ENCODE measurements at regions not wholly inside any gene's neighbourhood (a gene's known extent, or its start where the extent isn't known, plus 50 kb on each side); places are given as distances from the start of the nearest gene placed in this dataset.

GRCh38 chr2:155043097-155043496 lies 344.6 kb downstream of the KCNJ3 start:
- H3K27ac ChIP-seq (ENCODE audit: low read depth in 2 of 2, low read length in 2 of 2): no peak overlapping the region
- no peaks in the 10 kb centered on the region for H3K9me3 ChIP-seq (ENCODE audit: control insufficient read depth in 2 of 2, low read length in 2 of 2)
- no peak overlapping the region for H3K4me3 ChIP-seq (ENCODE audit: low read length in 2 of 2)
- no peaks in the 10 kb centered on the region for H3K36me3 ChIP-seq (ENCODE audit: control insufficient read depth in 2 of 2, insufficient read depth in 2 of 2, low read length in 2 of 2)
- no peak overlapping the region for H3K9ac ChIP-seq (ENCODE audit: low read depth in 1 of 2, low read length in 2 of 2)
- no peaks in the 10 kb centered on the region for H3K27me3 ChIP-seq (ENCODE audit: control insufficient read depth in 2 of 2, insufficient read depth in 2 of 2, low read length in 2 of 2)
- no peaks in the 10 kb centered on the region for H3K4me1 ChIP-seq (ENCODE audit: control insufficient read depth in 2 of 2, insufficient read depth in 2 of 2, low read length in 2 of 2)

GRCh38 chr2:155035308-155035707 lies 336.8 kb downstream of the KCNJ3 start:
- Histone ChIP-seq H3K4me3 (ENCODE audit: low read length in 2 of 2) (no peak overlapping the region), H3K27me3 (ENCODE audit: control insufficient read depth in 2 of 2, insufficient read depth in 2 of 2, low read length in 2 of 2) (no peaks in the 10 kb centered on the region), H3K36me3 (ENCODE audit: control insufficient read depth in 2 of 2, insufficient read depth in 2 of 2, low read length in 2 of 2) (no peaks in the 10 kb centered on the region), H3K9ac (ENCODE audit: low read depth in 1 of 2, low read length in 2 of 2) (no peak overlapping the region), H3K4me1 (ENCODE audit: control insufficient read depth in 2 of 2, insufficient read depth in 2 of 2, low read length in 2 of 2) (no peaks in the 10 kb centered on the region), H3K27ac (ENCODE audit: low read depth in 2 of 2, low read length in 2 of 2) (no peak overlapping the region), H3K9me3 (ENCODE audit: control insufficient read depth in 2 of 2, low read length in 2 of 2) (no peaks in the 10 kb centered on the region)

GRCh38 chr2:155033652-155034051 lies 335.2 kb downstream of the KCNJ3 start:
- no peak overlapping the region for H3K4me3 ChIP-seq (ENCODE audit: low read length in 2 of 2)
- no peaks in the 10 kb centered on the region for H3K27me3 ChIP-seq (ENCODE audit: control insufficient read depth in 2 of 2, insufficient read depth in 2 of 2, low read length in 2 of 2)
- H3K9ac ChIP-seq (ENCODE audit: low read depth in 1 of 2, low read length in 2 of 2): no peak overlapping the region
- H3K4me1 ChIP-seq (ENCODE audit: control insufficient read depth in 2 of 2, insufficient read depth in 2 of 2, low read length in 2 of 2): no peaks in the 10 kb centered on the region
- no peaks in the 10 kb centered on the region for H3K36me3 ChIP-seq (ENCODE audit: control insufficient read depth in 2 of 2, insufficient read depth in 2 of 2, low read length in 2 of 2)
- no peaks in the 10 kb centered on the region for H3K9me3 ChIP-seq (ENCODE audit: control insufficient read depth in 2 of 2, low read length in 2 of 2)
- H3K27ac ChIP-seq (ENCODE audit: low read depth in 2 of 2, low read length in 2 of 2): no peak overlapping the region

- H3K9ac ChIP-seq (ENCODE audit: low read depth in 1 of 2, low read length in 2 of 2): no peak overlapping the region
- no peaks in the 10 kb centered on the region for H3K27me3 ChIP-seq (ENCODE audit: control insufficient read depth in 2 of 2, insufficient read depth in 2 of 2, low read length in 2 of 2)
- no peaks in the 10 kb centered on the region for H3K4me1 ChIP-seq (ENCODE audit: control insufficient read depth in 2 of 2, insufficient read depth in 2 of 2, low read length in 2 of 2)
- no peaks in the 10 kb centered on the region for H3K9me3 ChIP-seq (ENCODE audit: control insufficient read depth in 2 of 2, low read length in 2 of 2)
- H3K27ac ChIP-seq (ENCODE audit: low read depth in 2 of 2, low read length in 2 of 2): no peak overlapping the region
- H3K36me3 ChIP-seq (ENCODE audit: control insufficient read depth in 2 of 2, insufficient read depth in 2 of 2, low read length in 2 of 2): no peaks in the 10 kb centered on the region
- no peak overlapping the region for H3K4me3 ChIP-seq (ENCODE audit: low read length in 2 of 2)
Observed at GRCh38 chr2:155030296-155030695, 331.8 kb downstream of the KCNJ3 start.

- Histone ChIP-seq H3K9me3 (ENCODE audit: control insufficient read depth in 2 of 2, low read length in 2 of 2) (no peaks in the 10 kb centered on the region), H3K4me3 (ENCODE audit: low read length in 2 of 2) (no peak overlapping the region), H3K27me3 (ENCODE audit: control insufficient read depth in 2 of 2, insufficient read depth in 2 of 2, low read length in 2 of 2) (no peaks in the 10 kb centered on the region), H3K9ac (ENCODE audit: low read depth in 1 of 2, low read length in 2 of 2) (no peak overlapping the region), H3K36me3 (ENCODE audit: control insufficient read depth in 2 of 2, insufficient read depth in 2 of 2, low read length in 2 of 2) (no peaks in the 10 kb centered on the region), H3K4me1 (ENCODE audit: control insufficient read depth in 2 of 2, insufficient read depth in 2 of 2, low read length in 2 of 2) (no peaks in the 10 kb centered on the region), H3K27ac (ENCODE audit: low read depth in 2 of 2, low read length in 2 of 2) (no peak overlapping the region)
Observed at GRCh38 chr2:155026651-155027174, 328.2 kb downstream of the KCNJ3 start.

- Histone ChIP-seq H3K36me3 (ENCODE audit: control insufficient read depth in 2 of 2, insufficient read depth in 2 of 2, low read length in 2 of 2) (no peaks in the 10 kb centered on the region), H3K9me3 (ENCODE audit: control insufficient read depth in 2 of 2, low read length in 2 of 2) (no peaks in the 10 kb centered on the region), H3K27ac (ENCODE audit: low read depth in 2 of 2, low read length in 2 of 2) (no peak overlapping the region), H3K4me1 (ENCODE audit: control insufficient read depth in 2 of 2, insufficient read depth in 2 of 2, low read length in 2 of 2) (no peaks in the 10 kb centered on the region), H3K4me3 (ENCODE audit: low read length in 2 of 2) (no peak overlapping the region), H3K9ac (ENCODE audit: low read depth in 1 of 2, low read length in 2 of 2) (no peak overlapping the region), H3K27me3 (ENCODE audit: control insufficient read depth in 2 of 2, insufficient read depth in 2 of 2, low read length in 2 of 2) (no peaks in the 10 kb centered on the region)
Observed at GRCh38 chr2:155023674-155024073, 325.2 kb downstream of the KCNJ3 start.

- H3K9ac ChIP-seq (ENCODE audit: low read depth in 1 of 2, low read length in 2 of 2): no peak overlapping the region
- no peaks in the 10 kb centered on the region for H3K27me3 ChIP-seq (ENCODE audit: control insufficient read depth in 2 of 2, insufficient read depth in 2 of 2, low read length in 2 of 2)
- no peak overlapping the region for H3K4me3 ChIP-seq (ENCODE audit: low read length in 2 of 2)
- no peaks in the 10 kb centered on the region for H3K9me3 ChIP-seq (ENCODE audit: control insufficient read depth in 2 of 2, low read length in 2 of 2)
- H3K4me1 ChIP-seq (ENCODE audit: control insufficient read depth in 2 of 2, insufficient read depth in 2 of 2, low read length in 2 of 2): no peaks in the 10 kb centered on the region
- no peak overlapping the region for H3K27ac ChIP-seq (ENCODE audit: low read depth in 2 of 2, low read length in 2 of 2)
- no peaks in the 10 kb centered on the region for H3K36me3 ChIP-seq (ENCODE audit: control insufficient read depth in 2 of 2, insufficient read depth in 2 of 2, low read length in 2 of 2)
Observed at GRCh38 chr2:155022531-155022930, 324.0 kb downstream of the KCNJ3 start.

GRCh38 chr2:155021618-155022017 lies 323.1 kb downstream of the KCNJ3 start:
- no peaks in the 10 kb centered on the region for H3K9me3 ChIP-seq (ENCODE audit: control insufficient read depth in 2 of 2, low read length in 2 of 2)
- no peak overlapping the region for H3K27ac ChIP-seq (ENCODE audit: low read depth in 2 of 2, low read length in 2 of 2)
- no peaks in the 10 kb centered on the region for H3K4me1 ChIP-seq (ENCODE audit: control insufficient read depth in 2 of 2, insufficient read depth in 2 of 2, low read length in 2 of 2)
- H3K9ac ChIP-seq (ENCODE audit: low read depth in 1 of 2, low read length in 2 of 2): no peak overlapping the region
- H3K36me3 ChIP-seq (ENCODE audit: control insufficient read depth in 2 of 2, insufficient read depth in 2 of 2, low read length in 2 of 2): no peaks in the 10 kb centered on the region
- H3K4me3 ChIP-seq (ENCODE audit: low read length in 2 of 2): no peak overlapping the region
- H3K27me3 ChIP-seq (ENCODE audit: control insufficient read depth in 2 of 2, insufficient read depth in 2 of 2, low read length in 2 of 2): no peaks in the 10 kb centered on the region

- H3K36me3 ChIP-seq (ENCODE audit: control insufficient read depth in 2 of 2, insufficient read depth in 2 of 2, low read length in 2 of 2): no peaks in the 10 kb centered on the region
- H3K4me3 ChIP-seq (ENCODE audit: low read length in 2 of 2): no peak overlapping the region
- H3K27me3 ChIP-seq (ENCODE audit: control insufficient read depth in 2 of 2, insufficient read depth in 2 of 2, low read length in 2 of 2): no peaks in the 10 kb centered on the region
- H3K9me3 ChIP-seq (ENCODE audit: control insufficient read depth in 2 of 2, low read length in 2 of 2): no peaks in the 10 kb centered on the region
- H3K9ac ChIP-seq (ENCODE audit: low read depth in 1 of 2, low read length in 2 of 2): no peak overlapping the region
- no peaks in the 10 kb centered on the region for H3K4me1 ChIP-seq (ENCODE audit: control insufficient read depth in 2 of 2, insufficient read depth in 2 of 2, low read length in 2 of 2)
- H3K27ac ChIP-seq (ENCODE audit: low read depth in 2 of 2, low read length in 2 of 2): no peak overlapping the region
Observed at GRCh38 chr2:155020246-155020645, 321.8 kb downstream of the KCNJ3 start.

- Histone ChIP-seq H3K9ac (ENCODE audit: low read depth in 1 of 2, low read length in 2 of 2) (no peak overlapping the region), H3K4me3 (ENCODE audit: low read length in 2 of 2) (no peak overlapping the region), H3K27me3 (ENCODE audit: control insufficient read depth in 2 of 2, insufficient read depth in 2 of 2, low read length in 2 of 2) (no peaks in the 10 kb centered on the region), H3K27ac (ENCODE audit: low read depth in 2 of 2, low read length in 2 of 2) (no peak overlapping the region), H3K4me1 (ENCODE audit: control insufficient read depth in 2 of 2, insufficient read depth in 2 of 2, low read length in 2 of 2) (no peaks in the 10 kb centered on the region), H3K36me3 (ENCODE audit: control insufficient read depth in 2 of 2, insufficient read depth in 2 of 2, low read length in 2 of 2) (no peaks in the 10 kb centered on the region), H3K9me3 (ENCODE audit: control insufficient read depth in 2 of 2, low read length in 2 of 2) (no peaks in the 10 kb centered on the region)
Observed at GRCh38 chr2:155010925-155011324, 312.4 kb downstream of the KCNJ3 start.

GRCh38 chr2:154995361-154995760 lies 296.9 kb downstream of the KCNJ3 start:
- no peaks in the 10 kb centered on the region for H3K9me3 ChIP-seq (ENCODE audit: control insufficient read depth in 2 of 2, low read length in 2 of 2)
- H3K4me3 ChIP-seq (ENCODE audit: low read length in 2 of 2): no peak overlapping the region
- H3K4me1 ChIP-seq (ENCODE audit: control insufficient read depth in 2 of 2, insufficient read depth in 2 of 2, low read length in 2 of 2): no peaks in the 10 kb centered on the region
- no peak overlapping the region for H3K9ac ChIP-seq (ENCODE audit: low read depth in 1 of 2, low read length in 2 of 2)
- no peaks in the 10 kb centered on the region for H3K27me3 ChIP-seq (ENCODE audit: control insufficient read depth in 2 of 2, insufficient read depth in 2 of 2, low read length in 2 of 2)
- no peak overlapping the region for H3K27ac ChIP-seq (ENCODE audit: low read depth in 2 of 2, low read length in 2 of 2)
- no peaks in the 10 kb centered on the region for H3K36me3 ChIP-seq (ENCODE audit: control insufficient read depth in 2 of 2, insufficient read depth in 2 of 2, low read length in 2 of 2)

Data from mucosa of rectum (tissue), 2 donors.